Keratinocyte (primary cell): ENCODE measurements at regions not wholly inside any gene's neighbourhood (a gene's known extent, or its start where the extent isn't known, plus 50 kb on each side); places are given as distances from the start of the nearest gene placed in this dataset.

Experiments
- CTCF ChIP-seq, 3 experiments: IDR thresholded peaks in 1 of 3; conservative IDR thresholded peaks in 1 of 3; optimal IDR thresholded peaks in 1 of 3; 2 replicates in 2 of 3; 3 replicates in 1 of 3; pipeline versions ENCODE3 to v1.5.1; 2011; ENCODE audit warnings: low read length in 3 of 3, mild to moderate bottlenecking in 3 of 3, moderate library complexity in 2 of 3, control low read depth in 1 of 3, inconsistent platforms in 1 of 3; ENCODE audit not compliant: insufficient read depth in 2 of 3; ENCODE audit errors: extremely low read depth in 1 of 3
- EZH2 ChIP-seq: IDR thresholded peaks from one replicate; pipeline ENCODE4 v1.6.1; 2012; ENCODE audit warnings: inconsistent platforms, mild to moderate bottlenecking, low read length, moderate library complexity

- TF ChIP-seq CTCF (optimal IDR thresholded peaks at IDR 0.05 in 1 of 3, IDR thresholded peaks at IDR 0.05 in 1 of 3, conservative IDR thresholded peaks at IDR 0.05 in 1 of 3; ENCODE audit: extremely low read depth in 1 of 3, insufficient read depth in 2 of 3, low read length in 3 of 3) (no peak), EZH2 (no peak)
Observed at GRCh38 chr6:145026267-145026679, 709.0 kb downstream of the EPM2A start.
